ENCODE measurements at regions not wholly inside any gene's neighbourhood (a gene's known extent, or its start where the extent isn't known, plus 50 kb on each side); places are given as distances from the start of the nearest gene placed in this dataset.

DNA sequence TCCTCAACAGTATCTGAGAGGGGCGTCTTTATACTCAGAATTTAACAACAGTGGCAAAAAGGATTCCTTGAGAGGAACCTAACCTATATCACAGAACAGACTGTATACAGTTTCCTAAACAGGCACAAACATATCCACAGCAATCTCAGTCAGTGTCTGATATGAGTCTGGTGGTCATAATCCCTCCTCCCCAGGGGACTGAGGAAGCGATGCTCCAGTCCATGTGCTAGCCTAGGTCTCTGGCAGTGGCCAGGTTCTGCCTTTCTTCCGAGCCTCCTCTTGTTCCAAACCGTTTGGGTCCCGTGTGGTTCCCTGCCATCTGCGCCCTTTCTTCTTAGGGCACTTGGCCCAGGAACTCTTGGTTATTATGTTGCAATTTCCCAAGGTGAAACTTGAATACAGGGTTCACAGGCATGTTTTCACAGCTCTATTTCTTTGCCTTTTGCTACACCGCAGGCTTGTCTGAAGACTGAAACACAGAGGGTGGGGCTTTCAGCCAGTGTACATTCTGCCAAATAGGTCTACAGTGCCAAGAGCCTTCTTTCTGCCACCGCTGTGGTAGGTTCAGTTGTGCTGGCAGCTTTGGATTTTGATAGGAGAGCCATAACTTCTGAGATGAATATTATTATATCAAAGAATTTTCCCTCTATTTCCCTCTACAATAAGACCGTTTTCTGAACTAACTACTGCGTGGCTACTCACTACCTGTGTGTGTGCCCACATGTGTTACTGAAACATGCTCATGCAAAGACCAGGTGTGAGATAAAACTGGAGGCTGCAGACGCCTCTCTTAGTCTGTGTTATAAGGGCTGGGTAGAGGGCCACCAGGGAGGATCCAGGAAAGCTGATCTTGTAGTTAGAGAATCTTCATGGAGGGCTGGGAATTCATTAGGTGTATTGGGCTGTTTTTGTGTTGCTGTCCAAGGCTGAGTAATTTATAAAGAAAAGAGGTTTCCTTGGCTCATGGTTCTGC, 75.0 kb upstream of the HAAO start:
- TF ChIP-seq, protein P1, sequence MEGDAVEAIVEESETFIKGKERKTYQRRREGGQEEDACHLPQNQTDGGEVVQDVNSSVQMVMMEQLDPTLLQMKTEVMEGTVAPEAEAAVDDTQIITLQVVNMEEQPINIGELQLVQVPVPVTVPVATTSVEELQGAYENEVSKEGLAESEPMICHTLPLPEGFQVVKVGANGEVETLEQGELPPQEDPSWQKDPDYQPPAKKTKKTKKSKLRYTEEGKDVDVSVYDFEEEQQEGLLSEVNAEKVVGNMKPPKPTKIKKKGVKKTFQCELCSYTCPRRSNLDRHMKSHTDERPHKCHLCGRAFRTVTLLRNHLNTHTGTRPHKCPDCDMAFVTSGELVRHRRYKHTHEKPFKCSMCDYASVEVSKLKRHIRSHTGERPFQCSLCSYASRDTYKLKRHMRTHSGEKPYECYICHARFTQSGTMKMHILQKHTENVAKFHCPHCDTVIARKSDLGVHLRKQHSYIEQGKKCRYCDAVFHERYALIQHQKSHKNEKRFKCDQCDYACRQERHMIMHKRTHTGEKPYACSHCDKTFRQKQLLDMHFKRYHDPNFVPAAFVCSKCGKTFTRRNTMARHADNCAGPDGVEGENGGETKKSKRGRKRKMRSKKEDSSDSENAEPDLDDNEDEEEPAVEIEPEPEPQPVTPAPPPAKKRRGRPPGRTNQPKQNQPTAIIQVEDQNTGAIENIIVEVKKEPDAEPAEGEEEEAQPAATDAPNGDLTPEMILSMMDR (conservative IDR thresholded peaks at IDR 0.05; ENCODE audit: low read depth, low read length): no peak
- TF ChIP-seq EZH2 (IDR thresholded peaks at IDR 0.05; ENCODE audit: borderline replicate concordance, low read depth, low read length, poor library complexity, severe bottlenecking): no peak
